ENCODE measurements at regions not wholly inside any gene's neighbourhood (a gene's known extent, or its start where the extent isn't known, plus 50 kb on each side); places are given as distances from the start of the nearest gene placed in this dataset.

DNA sequence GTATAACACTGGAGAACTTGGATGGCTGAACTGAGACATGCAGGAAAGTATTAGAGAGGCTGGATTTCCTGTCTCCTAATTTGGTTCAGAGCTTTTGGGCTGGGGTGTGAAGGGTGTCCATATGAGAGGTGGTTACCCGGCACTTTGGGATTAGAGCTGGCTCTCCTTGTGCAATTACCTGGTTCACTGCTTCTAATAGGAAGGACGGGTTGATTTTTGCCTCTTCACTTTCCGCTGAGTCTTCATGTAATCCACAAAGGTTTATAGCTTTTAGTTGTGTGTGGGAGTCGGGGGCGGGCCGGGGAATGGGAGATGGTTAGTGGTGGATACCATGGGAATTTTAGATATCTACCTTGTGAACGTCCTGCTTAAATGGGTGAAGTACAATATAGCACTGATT, 151.5 kb downstream of the BTBD3 start:
- TF ChIP-seq POLR2A (IDR thresholded peaks at IDR 0.05; ENCODE audit: low read depth, low read length) (no peak), POLR2AphosphoS5 (IDR thresholded peaks at IDR 0.05; ENCODE audit: low read depth, low read length) (no peak)

Data from GM12891 (cell line).